ENCODE measurements at regions not wholly inside any gene's neighbourhood (a gene's known extent, or its start where the extent isn't known, plus 50 kb on each side); places are given as distances from the start of the nearest gene placed in this dataset.

- TF ChIP-seq CTCF (IDR thresholded peaks at IDR 0.05) (no peak), POLR2AphosphoS5 (IDR thresholded peaks at IDR 0.05; ENCODE audit: low read depth, low read length) (no peak), REST (IDR thresholded peaks at IDR 0.05; ENCODE audit: insufficient read depth in 1 of 2, low read depth in 2 of 2, low read length in 1 of 2) (no peak), SIN3A (IDR thresholded peaks at IDR 0.05; ENCODE audit: borderline replicate concordance, insufficient read depth, low read depth, low read length) (no peak), TCF7L2 (IDR thresholded peaks at IDR 0.05; ENCODE audit: low read depth, low read length) (no peak)
Measured at GRCh38 chr3:72336114-72336651, 512.1 kb downstream of the SHQ1 start.
